Keratinocyte (primary cell): ENCODE measurements at regions not wholly inside any gene's neighbourhood (a gene's known extent, or its start where the extent isn't known, plus 50 kb on each side); places are given as distances from the start of the nearest gene placed in this dataset.

Experiments
- DNase-seq: peaks from one replicate; pipeline ENCODE4 v3.0.0-alpha.2; 2011; ENCODE audit warnings: low read depth, missing footprints, low spot score
- FAIRE-seq: peaks from 2 replicates; lab custom pipeline; 2011; peaks lifted over from hg19 to GRCh38; lab: Jason Lieb, UNC
- H2AFZ ChIP-seq: 2 replicates; pipeline ENCODE4 v1.6.0; 2012; ENCODE audit warnings: low read length, control low read depth, inconsistent platforms; ENCODE audit not compliant: control insufficient read depth
- H3K27ac ChIP-seq: 2 replicates; pipeline ENCODE4 v1.5.1; 2011; ENCODE audit warnings: low read length; ENCODE audit not compliant: control insufficient read depth, insufficient read depth
- H3K27me3 ChIP-seq: 3 replicates; pipeline ENCODE4 v1.6.0; 2011; ENCODE audit warnings: low read length; ENCODE audit not compliant: control insufficient read depth, insufficient read depth; ENCODE audit errors: extremely low read depth
- H3K36me3 ChIP-seq, 2 experiments: 2 replicates in 1 of 2; 3 replicates in 1 of 2; pipeline ENCODE4 v1.5.1; 2011; ENCODE audit warnings: low read length in 2 of 2, mild to moderate bottlenecking in 1 of 2; ENCODE audit not compliant: control insufficient read depth in 2 of 2, insufficient read depth in 2 of 2; ENCODE audit errors: extremely low read depth in 1 of 2
- H3K4me1 ChIP-seq: 3 replicates; pipeline ENCODE4 v1.5.1; 2011; ENCODE audit warnings: low read length; ENCODE audit not compliant: control insufficient read depth, insufficient read depth; ENCODE audit errors: extremely low read depth
- H3K4me2 ChIP-seq: 3 replicates; pipeline ENCODE4 v1.6.0; 2011; ENCODE audit warnings: low read depth, low read length; ENCODE audit not compliant: control insufficient read depth, insufficient read depth; ENCODE audit errors: extremely low read depth
- H3K4me3 ChIP-seq, 3 experiments: fragments of 200-600 bp in 1 of 3; sonication (generic) in 1 of 3; 2 replicates in 2 of 3; 3 replicates in 1 of 3; pipeline ENCODE4 v1.5.1; 2011 to 2016; ENCODE audit warnings: low read length in 3 of 3, mild to moderate bottlenecking in 3 of 3, control low read depth in 2 of 3, inconsistent platforms in 1 of 3, low read depth in 1 of 3, mixed read lengths in 1 of 3, mixed run types in 1 of 3, moderate library complexity in 1 of 3; ENCODE audit not compliant: control insufficient read depth in 2 of 3, insufficient read depth in 2 of 3; ENCODE audit errors: extremely low read depth in 1 of 3
- H3K79me2 ChIP-seq: 2 replicates; pipeline ENCODE4 v1.6.0; 2012; ENCODE audit warnings: low read length; ENCODE audit not compliant: control insufficient read depth, insufficient read depth
- H3K9ac ChIP-seq: 3 replicates; pipeline ENCODE4 v1.6.0; 2011; ENCODE audit warnings: low read length; ENCODE audit not compliant: control insufficient read depth, insufficient read depth; ENCODE audit errors: extremely low read depth
- H3K9me1 ChIP-seq: 3 replicates; pipeline ENCODE4 v1.6.0; 2011; ENCODE audit warnings: low read length; ENCODE audit not compliant: control insufficient read depth, insufficient read depth; ENCODE audit errors: extremely low read depth
- H3K9me3 ChIP-seq: 2 replicates; pipeline ENCODE4 v1.5.1; 2012; ENCODE audit warnings: low read depth, low read length; ENCODE audit not compliant: control insufficient read depth
- H4K20me1 ChIP-seq: 3 replicates; pipeline ENCODE4 v1.6.0; 2011; ENCODE audit warnings: low read length; ENCODE audit not compliant: control insufficient read depth, insufficient read depth; ENCODE audit errors: extremely low read depth
- CTCF ChIP-seq, 3 experiments: IDR thresholded peaks in 1 of 3; conservative IDR thresholded peaks in 1 of 3; optimal IDR thresholded peaks in 1 of 3; 2 replicates in 2 of 3; 3 replicates in 1 of 3; pipeline versions ENCODE3 to v1.5.1; 2011; ENCODE audit warnings: low read length in 3 of 3, mild to moderate bottlenecking in 3 of 3, moderate library complexity in 2 of 3, control low read depth in 1 of 3, inconsistent platforms in 1 of 3; ENCODE audit not compliant: insufficient read depth in 2 of 3; ENCODE audit errors: extremely low read depth in 1 of 3
- EZH2 ChIP-seq: IDR thresholded peaks from one replicate; pipeline ENCODE4 v1.6.1; 2012; ENCODE audit warnings: inconsistent platforms, mild to moderate bottlenecking, low read length, moderate library complexity
- dilution Hi-C: fragments of 300-500 bp; cut with MboI; formaldehyde crosslinking; loops from one replicate; pipeline ENCODE4 v1.7.0; 2020; ENCODE audit warnings: low sequenced_read_pairs; ENCODE audit not compliant: extremely low pct_ligation_motif_present

DNA sequence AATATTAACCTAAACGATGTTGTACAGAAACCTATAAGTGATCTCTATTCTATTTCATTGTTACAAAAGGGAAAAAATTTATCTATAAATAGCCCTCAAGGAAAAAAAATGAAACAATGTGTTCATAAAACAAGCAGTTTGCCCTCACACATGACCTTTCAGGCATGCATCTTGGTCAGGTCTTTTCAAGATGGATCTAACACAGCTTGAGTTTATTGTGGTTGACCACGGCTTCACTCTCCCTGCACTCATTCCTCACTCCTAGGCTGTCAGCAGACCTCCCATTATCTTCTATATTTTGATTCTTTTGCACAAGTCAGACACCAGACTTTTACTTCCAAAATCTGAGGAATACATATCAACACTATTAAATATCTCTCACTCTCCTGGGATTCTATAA is 544.3 kb downstream of the KCNT2 start:
- H3K4me1 ChIP-seq, result no peaks in the 10 kb centered on the region
- H2AFZ ChIP-seq, result no peak overlapping the region
- no peaks in the 10 kb centered on the region for H3K9me1 ChIP-seq
- no peak for TF ChIP-seq EZH2
- TF ChIP-seq CTCF (optimal IDR thresholded peaks at IDR 0.05 in 1 of 3, IDR thresholded peaks at IDR 0.05 in 1 of 3, conservative IDR thresholded peaks at IDR 0.05 in 1 of 3; ENCODE audit: extremely low read depth in 1 of 3, insufficient read depth in 2 of 3, low read length in 3 of 3), result no peak
- no peak overlapping the region for H3K9ac ChIP-seq
- H3K27me3 ChIP-seq, result no peaks in the 10 kb centered on the region
- H4K20me1 ChIP-seq, result no peaks in the 10 kb centered on the region
- DNase-seq, result no peak
- no peaks in the 10 kb centered on the region for H3K79me2 ChIP-seq
- dilution Hi-C loops, result no loop called here
- H3K4me2 ChIP-seq, result no peak overlapping the region
- FAIRE-seq, result no peak
- H3K4me3 ChIP-seq, result no peak overlapping the region
- H3K27ac ChIP-seq, result no peak overlapping the region
- H3K36me3 ChIP-seq, result no peaks in the 10 kb centered on the region
- H3K9me3 ChIP-seq, result no peaks in the 10 kb centered on the region

DNA sequence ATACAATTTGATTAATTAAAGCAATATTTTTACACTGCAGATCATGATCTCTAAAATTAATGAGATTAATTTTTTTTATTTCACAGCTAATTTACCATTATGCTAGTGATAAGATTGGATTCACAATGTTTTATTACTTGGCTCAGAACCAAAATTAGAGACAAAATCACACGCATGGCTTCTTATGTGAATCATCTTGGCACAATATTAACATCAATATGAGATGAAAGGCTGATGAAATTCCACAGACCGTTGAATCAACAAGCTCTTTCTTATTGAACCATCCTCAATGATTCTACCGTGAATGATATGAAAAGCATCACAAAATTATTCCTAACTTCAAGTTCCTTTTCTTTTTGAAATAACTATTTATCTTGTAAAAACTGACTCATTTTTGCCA is 544.9 kb downstream of the KCNT2 start:
- Histone ChIP-seq H3K9ac (no peak overlapping the region), H3K27ac (no peak overlapping the region), H3K9me1 (no peaks in the 10 kb centered on the region), H3K9me3 (no peaks in the 10 kb centered on the region), H3K27me3 (no peaks in the 10 kb centered on the region), H2AFZ (no peak overlapping the region), H3K4me1 (no peaks in the 10 kb centered on the region), H3K4me3 (no peak overlapping the region), H3K79me2 (no peaks in the 10 kb centered on the region), H3K36me3 (no peaks in the 10 kb centered on the region), H3K4me2 (peak overlapping the region; percentile 20), H4K20me1 (no peaks in the 10 kb centered on the region)
- FAIRE-seq (no peak), DNase-seq (no peak)
- dilution Hi-C loops, result no loop called here
- TF ChIP-seq CTCF (optimal IDR thresholded peaks at IDR 0.05 in 1 of 3, IDR thresholded peaks at IDR 0.05 in 1 of 3, conservative IDR thresholded peaks at IDR 0.05 in 1 of 3; ENCODE audit: extremely low read depth in 1 of 3, insufficient read depth in 2 of 3, low read length in 3 of 3) (no peak), EZH2 (no peak)
